CD1c-positive myeloid dendritic cell (primary cell): ENCODE measurements at regions not wholly inside any gene's neighbourhood (a gene's known extent, or its start where the extent isn't known, plus 50 kb on each side); places are given as distances from the start of the nearest gene placed in this dataset.
"Not testable (repeated sequence)": the region's sequence is repeated elsewhere in the genome, so short reads cannot be mapped to it uniquely, and the experiment has no call there.

Experiments used
- DNase-seq: peaks from one replicate; pipeline ENCODE4 v3.0.0-alpha.2; 2016; ENCODE audit errors: extremely low spot score

DNA sequence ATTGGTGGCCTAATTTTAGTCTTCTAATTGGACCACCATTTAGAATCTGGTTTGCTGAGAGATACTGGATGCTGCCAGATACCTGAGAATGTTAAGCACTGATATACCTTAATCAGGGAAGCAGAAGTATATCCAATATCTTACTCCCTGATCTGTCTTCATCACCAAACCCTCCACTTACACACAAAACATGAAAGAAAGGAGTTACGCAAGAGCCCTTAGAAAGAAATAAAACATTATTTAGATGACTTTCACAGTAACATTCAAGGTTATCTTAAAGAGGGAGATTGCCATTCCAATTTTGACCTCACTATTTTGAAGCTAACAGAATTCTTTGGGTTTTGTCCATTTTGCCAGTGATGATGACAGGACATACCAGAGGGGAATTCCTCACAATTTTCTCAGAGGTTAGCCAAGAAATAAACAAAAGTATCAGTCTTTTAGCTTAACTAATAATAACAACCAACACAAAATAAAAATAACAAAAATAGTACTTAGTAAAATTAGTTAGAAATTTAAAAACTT lies 496.1 kb downstream of the NFIB start:
- DNase-seq: no peak

DNA sequence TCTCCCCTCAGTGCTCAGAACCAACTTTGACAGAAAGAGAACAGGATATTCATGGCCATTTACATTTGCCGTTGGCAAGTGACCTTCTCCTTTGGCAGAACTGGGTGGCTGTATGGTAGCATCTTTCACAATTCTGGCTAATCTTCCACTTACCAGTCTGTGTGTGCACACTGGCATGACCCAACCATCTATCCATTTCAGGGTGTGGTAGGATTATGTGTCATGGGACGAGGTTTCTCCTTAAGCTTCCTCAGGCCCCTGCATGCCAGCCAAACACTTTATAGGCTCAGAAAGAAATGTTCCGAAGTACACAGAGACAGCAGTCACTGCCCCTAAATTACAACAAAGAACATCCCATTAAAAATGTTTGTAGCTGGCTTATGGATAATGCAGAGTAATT lies 497.1 kb downstream of the NFIB start:
- DNase-seq: no peak

DNA sequence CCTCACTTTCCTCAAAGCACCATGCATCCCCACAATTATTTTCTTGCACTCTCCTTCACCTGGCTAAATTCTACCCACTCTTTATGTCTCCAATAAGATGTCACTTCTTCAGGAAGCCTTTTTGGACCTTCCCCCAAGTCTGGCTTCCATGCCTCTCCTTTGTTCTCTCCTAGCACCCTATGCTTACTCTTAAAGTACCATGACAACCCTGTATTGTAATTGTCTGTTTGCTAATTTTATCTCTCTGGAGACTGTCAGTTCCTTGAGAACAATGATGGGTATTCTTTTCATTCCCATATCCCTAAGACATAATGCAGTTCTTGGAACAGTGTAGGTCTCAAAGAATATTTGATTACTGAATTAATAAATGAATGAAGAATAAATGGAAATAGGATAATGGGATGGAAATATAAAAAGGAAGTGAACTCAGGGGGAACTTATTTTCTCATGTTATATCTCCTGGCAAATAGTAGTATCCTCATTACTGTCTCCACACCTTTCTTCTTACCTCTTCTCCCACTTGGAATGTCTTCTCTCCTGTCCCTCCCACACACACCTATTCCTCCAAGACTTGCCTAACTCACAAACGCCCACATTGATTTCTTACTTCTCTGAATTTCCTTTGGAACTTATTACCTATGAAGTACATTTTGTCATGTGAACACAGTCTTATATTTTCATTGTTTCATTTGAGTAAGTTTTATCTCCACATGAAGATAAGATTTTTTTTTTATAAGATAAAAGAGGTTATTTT lies 499.1 kb downstream of the NFIB start:
- no peak for DNase-seq

DNA sequence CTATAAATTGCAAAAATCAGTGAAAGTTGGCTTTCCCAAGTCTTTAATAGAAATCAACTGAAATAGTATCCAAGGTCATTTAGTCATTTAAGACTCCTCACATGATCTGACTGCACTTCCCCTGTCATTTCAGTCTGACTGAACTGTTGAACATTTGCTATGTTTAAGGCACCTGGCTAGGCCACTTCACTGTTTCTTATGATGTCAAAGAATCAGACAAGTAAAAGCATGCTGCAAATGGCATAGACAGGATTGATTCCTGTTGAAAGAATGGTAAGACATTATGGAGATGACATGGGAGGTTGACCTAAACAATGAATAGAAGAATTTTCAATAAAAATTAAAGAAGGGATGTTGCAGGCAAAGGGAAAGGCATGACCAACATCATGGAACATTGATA lies 502.1 kb downstream of the NFIB start:
- DNase-seq: no peak

DNA sequence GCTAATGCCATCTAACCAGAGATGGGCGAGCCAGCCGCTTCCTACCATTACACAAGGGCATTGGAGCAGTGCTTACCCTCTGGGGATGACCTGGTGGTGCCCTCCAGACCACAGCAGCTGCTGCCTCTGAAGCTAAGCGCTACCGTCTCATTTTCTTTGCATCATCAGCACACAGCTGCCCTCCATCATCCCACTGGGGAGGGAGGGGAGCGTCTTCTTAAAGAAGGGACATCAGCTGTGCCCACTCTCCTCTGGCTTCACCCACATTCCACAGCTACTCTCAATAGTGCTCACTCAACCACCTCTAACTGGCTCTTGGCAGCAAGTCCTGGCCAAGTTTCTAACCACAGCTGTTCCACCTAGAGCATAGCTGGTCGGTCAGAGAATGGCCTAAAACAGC lies 503.4 kb downstream of the NFIB start:
- no peak for DNase-seq

DNA sequence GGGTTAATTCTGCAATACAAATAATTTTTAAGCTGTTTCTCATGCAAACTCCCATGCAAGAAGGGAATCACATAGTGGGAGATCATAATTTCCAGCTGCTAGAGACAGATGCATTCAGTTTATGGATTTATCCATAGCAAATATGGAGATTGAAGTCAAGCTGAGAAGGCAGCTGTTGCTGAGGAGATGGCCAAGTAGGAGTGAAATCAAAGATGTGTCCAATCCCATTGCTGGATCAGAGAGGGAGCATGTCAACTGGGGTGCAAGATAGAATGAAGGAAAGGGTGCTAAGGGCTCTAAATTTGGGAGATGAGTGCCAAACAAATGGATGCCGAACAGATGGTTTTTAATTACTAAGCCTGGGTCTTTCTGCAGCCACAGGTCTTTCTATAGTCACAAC lies 504.5 kb downstream of the NFIB start:
- DNase-seq: no peak

DNA sequence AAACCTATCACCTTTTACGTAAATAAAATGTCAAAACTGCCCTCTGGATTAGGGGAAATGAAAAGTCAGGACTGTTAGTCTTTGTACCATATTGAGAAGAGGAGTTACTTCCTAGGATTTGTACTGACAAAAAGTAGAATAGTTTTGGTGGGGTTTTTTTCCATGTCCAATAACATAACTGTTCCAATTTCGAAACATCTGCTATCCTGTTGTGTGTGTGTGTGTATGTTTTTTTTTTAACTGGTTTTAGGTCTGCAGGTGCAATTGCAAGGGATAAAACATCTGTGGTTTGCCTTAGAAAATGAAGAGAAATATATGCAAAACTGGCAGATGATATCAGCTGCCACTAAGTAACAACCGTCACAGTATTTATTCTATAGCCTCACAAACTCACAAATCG lies 506.8 kb downstream of the NFIB start:
- no peak for DNase-seq

DNA sequence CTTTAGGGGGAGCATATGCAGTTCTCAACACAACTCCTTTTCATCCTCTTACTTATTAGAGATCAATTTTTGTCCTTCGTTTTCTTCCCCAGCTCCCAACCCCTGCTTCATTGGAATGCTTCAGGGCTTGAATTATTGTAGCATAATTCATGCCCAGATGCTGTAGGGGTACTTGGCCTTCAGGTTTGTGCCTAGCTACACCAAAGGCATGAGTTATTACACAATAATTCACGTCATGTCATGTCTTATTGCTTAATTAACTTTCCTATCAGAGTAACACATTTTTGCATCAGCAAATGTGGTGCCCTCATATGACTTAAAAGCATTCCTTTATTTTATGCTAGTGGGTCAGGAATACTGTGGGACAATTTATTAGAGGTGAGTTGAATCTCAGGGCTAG lies 507.2 kb downstream of the NFIB start:
- no peak for DNase-seq

DNA sequence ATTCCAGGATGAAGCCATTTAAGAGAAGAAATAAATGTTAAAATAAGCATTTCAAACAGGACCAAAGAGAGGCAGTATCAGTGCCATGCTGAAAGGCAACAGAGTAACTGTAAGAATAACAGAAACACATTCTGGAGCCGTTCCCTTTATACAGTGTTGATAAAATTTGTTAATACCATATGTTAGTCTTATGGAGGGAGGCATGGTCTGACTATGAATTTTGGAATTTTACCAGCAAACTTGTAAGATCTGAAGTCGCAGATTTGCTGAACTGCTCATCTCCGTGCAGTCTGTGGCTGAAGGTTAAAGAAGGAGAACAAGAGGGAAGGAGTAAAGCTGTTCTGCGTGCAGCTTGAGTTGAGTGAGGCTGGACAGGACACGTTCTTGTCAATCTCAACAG lies 508.4 kb downstream of the NFIB start:
- DNase-seq: no peak

DNA sequence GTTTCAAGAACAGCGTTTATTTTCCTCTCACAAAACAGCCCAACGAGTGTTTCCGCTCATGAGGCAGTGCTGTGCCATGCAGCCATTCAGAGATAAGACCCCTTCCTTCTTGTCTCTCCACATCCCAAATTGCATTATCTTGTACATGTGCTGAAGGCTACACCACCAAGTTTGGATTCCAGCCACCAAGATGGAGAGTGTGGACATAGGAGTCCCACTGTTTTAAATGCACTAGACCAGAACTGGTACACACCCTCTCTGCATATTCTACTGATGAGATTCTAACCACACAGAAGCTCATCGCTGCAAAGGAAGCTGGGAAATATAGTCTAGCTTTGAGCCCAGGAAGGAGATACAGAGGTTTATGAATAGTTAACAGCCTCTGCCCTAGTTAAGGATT lies 509.4 kb downstream of the NFIB start:
- DNase-seq: no peak

DNA sequence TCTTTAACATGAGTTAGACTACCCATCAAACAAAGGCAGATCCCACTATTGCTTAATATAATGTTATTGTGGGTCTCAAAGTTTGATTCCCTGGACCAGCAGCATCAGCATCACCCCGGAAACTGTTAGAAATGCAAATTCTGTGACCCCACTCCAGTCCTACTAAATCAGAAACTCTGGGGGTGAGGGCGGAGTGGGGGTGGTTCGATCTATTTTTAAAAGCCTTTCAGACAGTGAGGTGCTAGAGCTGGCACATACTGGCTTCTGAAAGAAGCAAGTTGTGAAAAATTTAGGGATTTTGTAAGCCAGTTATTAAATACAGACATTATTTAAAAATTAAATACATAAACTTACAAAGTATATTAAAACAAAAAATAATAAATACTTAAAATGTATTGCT lies 513.2 kb downstream of the NFIB start:
- no peak for DNase-seq

DNA sequence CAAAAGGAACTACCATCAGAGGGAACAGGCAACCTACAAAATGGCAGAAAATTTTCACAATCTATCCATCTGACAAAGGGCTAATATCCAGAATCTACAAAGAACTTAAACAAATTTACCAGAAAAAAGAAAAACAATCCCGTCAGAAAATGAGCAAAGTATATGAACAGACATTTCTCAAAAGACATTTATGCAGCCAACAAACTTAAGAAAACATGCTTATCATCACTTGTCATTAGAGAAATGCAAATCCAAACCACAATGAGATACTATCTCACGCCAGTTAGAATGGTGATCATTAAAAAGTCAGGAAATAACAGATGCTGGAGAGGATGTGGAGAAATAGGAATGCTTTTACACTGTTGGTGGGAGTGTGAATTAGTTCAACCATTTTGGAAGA lies 516.2 kb downstream of the NFIB start:
- not testable (repeated sequence) for DNase-seq

DNA sequence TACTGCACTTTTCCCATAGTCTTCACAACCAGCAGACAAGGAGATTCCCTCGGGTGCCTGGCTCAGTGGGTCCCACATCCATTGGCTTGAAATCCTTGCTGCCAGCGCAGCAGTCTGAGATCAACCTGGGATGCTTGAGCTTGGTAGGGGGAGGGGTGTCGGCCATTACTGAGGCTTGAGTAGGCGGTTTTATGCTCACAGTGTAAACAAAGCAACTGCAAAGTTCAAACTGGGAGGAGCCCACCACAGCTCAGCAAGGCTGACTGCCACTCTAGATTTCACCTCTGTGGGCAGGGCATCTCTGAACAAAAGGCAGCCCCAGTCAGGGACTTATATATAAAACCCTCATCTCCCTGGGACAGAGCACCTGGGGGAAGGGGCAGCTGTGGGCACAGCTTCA lies 512.3 kb upstream of the MPDZ start:
- no peak for DNase-seq

DNA sequence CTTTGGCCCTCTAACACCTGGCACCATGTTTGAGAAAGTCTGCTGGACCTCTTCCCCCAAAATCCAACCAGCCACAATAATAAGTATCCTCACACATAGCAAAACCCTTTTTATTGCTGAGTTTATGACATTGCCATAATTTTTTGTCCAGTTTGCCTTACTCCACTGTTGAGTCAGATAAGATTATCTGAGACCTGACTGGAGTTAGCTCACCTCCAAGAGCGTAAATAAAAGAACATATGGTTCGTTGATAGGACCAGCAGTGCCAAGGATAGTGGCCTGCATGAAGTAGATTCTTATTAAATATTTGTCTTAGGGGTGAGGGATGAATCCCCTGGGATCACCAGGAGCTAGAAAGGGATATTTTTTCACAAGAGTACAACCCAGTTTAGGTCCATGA lies 510.6 kb upstream of the MPDZ start:
- no peak for DNase-seq

DNA sequence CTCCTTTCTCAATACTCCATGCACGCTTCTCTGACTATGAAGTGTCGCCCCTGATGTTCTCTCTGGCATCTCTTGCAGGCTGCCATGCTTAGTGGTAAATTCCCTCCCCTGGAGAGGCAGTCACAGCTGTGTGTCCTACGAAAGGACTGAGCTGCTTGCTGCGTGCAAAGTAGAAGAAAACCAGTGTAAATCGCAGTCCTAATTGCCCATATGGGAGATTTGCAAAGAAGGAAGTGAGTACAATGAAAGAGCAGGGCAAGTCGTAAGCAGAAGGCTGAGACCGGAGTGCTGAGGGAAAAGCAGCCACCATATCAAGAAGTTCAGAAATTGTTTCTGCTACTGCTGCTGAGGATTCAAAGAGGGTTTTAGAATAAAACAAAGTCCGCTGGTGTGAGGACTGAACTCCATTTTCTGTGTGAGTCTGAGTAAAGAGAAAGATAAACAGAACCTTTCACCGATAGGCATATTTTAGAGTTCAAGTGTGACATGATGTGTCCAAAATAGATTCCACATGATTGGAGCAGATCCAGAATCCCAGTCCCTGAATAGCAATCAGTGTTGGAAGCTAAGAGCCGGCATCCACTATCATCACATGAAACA lies 507.8 kb upstream of the MPDZ start:
- no peak for DNase-seq

DNA sequence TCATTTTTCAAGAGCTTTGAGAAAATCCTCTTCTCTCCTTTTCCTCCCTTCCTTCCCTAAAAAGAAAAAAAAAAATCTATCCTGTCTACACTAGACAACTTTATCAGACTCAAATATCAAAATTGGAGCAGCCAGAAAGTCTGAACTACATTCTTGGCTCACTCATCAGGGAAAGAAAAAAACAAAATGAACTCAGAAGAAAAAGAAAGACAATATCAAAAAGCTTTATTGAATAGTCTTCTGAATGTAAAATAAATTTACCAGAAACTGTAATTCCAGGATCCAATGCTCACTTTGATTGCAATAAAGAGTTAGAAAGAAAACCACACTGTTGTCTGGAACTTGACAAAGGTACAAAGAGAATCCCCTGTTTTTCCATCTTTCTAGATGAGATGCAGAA lies 507.2 kb upstream of the MPDZ start:
- DNase-seq: no peak

DNA sequence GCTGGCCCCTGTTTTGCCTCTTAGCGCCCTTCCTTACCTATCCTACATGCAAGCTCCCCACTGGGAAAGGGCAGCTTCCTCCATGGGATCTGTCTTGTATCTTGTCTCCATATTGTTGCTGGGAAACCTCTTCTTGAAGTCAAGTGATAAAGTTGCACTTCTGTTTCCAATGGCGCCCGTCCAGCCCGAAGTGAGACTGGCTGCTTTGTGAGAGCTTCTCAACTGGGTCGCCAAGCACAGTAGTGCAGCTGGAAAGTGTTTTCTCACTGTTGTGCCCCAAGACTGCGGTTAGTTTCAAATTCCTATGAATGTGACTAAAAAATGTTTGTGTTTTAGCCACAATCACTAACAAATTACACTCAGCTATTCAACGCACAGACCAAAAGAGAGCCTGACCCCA lies 506.6 kb upstream of the MPDZ start:
- DNase-seq: no peak

DNA sequence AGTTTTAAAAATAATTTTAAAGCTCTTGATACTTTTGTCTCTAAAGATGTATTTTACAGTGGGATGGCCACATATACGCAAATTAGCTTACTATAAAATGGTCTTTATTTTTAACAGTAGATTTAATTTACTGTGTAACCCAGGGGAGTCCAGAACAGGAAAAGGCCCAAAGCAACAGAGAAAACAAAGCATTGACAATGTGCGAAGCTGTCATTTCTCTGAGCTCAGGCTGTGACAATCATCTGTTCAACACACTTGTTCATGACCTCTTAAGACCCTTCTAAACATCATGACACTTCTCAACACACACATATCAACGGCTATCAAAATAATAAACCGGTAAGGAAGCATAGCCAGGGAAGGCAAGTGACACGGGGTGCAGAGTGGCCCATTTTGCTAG lies 499.6 kb upstream of the MPDZ start:
- no peak for DNase-seq

DNA sequence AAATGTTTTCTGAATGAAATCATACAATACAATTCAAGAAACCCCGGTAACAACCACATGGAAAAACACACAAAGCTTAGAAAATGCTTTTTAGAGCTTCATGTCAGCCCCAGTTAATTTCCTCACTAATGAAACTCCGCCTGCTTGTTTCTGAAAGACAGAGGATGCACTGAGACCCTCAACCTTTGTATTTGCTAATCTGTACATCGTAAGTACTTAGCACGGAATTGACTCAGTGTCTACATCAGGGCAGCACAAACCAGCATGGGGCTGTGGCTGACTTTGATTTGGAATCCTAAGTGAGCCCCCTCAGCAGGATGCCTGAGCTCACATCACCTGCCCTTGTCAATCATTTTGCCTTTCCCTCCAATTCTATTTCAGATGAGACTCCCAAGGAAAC lies 499.1 kb upstream of the MPDZ start:
- no peak for DNase-seq

DNA sequence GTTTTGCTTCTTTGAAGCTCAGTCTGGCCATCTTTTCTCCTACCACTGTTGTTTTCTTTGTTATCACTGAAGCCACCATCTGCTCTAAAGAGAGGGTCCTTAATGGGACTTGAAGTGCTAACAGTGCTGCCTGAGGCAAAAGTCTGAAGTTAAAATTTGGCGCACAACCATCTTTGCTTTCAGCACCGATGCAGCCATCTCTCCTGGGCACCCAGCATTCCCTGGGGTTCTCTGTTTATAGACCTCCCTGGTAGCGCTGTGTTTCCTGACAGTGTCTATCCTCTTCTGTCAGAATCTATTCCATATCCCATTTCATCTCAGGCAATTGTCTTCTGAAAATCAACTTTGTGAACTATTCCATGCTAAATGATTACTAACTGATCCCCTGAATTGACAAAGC lies 491.5 kb upstream of the MPDZ start:
- no peak for DNase-seq

DNA sequence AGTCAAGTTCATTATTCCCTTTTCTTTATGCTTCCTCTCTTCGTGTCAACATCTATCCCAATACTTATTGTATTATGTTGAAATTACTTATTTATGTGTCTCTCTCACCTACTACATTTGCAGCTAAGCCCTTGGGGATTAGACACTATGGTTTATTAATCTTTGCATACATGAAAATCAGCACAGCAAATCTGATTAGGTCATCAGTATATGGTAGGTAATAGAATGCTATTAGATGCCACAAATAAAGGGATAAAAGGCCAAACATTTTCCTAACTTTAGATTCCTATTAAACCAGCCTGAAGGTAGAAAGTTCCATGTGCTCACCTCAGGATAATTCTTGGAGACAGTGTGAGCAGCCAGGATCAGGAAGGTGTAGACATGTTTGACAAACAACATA lies 490.1 kb upstream of the MPDZ start:
- no peak for DNase-seq

DNA sequence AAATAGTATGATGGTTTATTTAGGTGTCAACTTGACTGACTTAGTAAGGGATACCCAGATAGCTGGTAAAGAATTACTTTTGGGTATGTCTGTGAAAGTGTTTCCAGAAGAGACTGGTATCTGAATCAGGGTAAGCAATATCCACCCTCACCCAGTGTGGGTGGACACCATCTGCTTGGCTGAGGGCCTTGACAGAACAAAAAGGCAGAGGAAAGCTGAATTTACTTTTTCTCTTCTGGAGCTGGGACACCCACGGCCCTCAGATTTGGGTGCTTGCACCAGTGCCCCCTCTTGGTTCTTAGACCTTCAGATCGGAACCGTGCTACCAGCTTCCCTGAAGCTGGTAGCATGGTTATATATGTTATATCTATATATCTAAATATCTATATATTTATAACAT lies 489.5 kb upstream of the MPDZ start:
- no peak for DNase-seq

DNA sequence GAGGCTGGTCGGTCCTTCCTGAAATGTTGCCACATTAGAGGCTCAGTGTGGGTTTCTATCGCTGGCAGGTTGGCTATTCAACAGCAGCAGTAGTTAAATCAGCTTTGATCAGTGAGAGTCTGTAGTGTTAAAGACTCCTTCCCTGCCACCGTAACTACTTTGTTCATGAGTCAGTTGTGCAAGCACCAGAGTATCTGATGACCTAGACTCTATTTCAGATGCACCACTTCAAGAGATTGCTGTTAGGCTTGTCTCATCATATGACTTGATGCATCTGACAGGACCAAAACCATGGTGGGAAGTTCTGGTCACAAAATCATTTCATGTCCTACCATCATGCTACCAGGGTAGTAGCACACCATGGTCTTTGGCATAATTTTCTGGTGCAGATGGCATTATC lies 482.7 kb upstream of the MPDZ start:
- DNase-seq: no peak

DNA sequence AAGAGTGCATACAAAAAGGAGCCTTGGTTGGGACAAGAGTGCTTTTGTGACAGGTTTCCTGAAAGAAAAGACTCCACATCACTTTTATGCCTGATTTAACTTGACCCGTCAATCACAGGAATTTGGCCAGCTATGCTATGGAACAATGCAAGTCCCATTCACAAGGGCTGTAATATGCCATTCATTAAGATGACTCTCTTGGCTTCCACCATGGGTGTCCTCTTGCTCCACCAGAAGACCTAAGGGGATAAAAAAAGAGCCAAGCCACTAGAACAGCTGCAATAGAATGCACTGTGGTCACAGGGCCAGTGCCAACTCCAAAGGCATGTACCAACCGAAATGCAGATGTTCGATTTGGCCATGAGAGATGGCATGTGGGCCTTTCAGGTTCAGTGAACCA lies 480.1 kb upstream of the MPDZ start:
- DNase-seq: no peak
